Suppressor macrophage treated with lipopolysaccharide for 1 hour (primary cell): ENCODE measurements at regions not wholly inside any gene's neighbourhood (a gene's known extent, or its start where the extent isn't known, plus 50 kb on each side); places are given as distances from the start of the nearest gene placed in this dataset.
"Not testable (repeated sequence)": the region's sequence is repeated elsewhere in the genome, so short reads cannot be mapped to it uniquely, and the experiment has no call there.

Experiments used
- DNase-seq, 3 donors: peaks; one replicate each; pipeline ENCODE4 v3.0.0-alpha.2; 2020 to 2022

- no peak for DNase-seq
Measured at GRCh38 chr2:236417150-236417549, 152.5 kb upstream of the ACKR3 start.

- DNase-seq = no peak
Measured at GRCh38 chr2:236430584-236430983, 139.0 kb upstream of the ACKR3 start.

- no peak for DNase-seq
Measured at GRCh38 chr2:236434593-236434992, 135.0 kb upstream of the ACKR3 start.

GRCh38 chr2:236440110-236440881, 129.3 kb upstream of the ACKR3 start:
- DNase-seq = peak in 1 of 3 donors; percentile 1

- peak in 1 of 3 donors; percentile 2 for DNase-seq
Measured at GRCh38 chr2:236444187-236444586, 125.4 kb upstream of the ACKR3 start.

GRCh38 chr2:236445678-236446077, 123.9 kb upstream of the ACKR3 start:
- no peak for DNase-seq

- DNase-seq = no peak
Measured at GRCh38 chr2:236446521-236446920, 123.1 kb upstream of the ACKR3 start.

- peak in 1 of 3 donors; percentile 4 for DNase-seq
Measured at GRCh38 chr2:236449167-236449761, 120.4 kb upstream of the ACKR3 start.

GRCh38 chr2:236452238-236452637, 117.4 kb upstream of the ACKR3 start:
- DNase-seq = no peak

GRCh38 chr2:236454076-236454475, 115.5 kb upstream of the ACKR3 start:
- DNase-seq = no peak

- DNase-seq = no peak
Measured at GRCh38 chr2:236459393-236459792, 110.2 kb upstream of the ACKR3 start.

GRCh38 chr2:236464140-236464539, 105.5 kb upstream of the ACKR3 start:
- DNase-seq = no peak

- no peak for DNase-seq
Measured at GRCh38 chr2:236472720-236473495, 96.7 kb upstream of the ACKR3 start.

GRCh38 chr2:236473691-236474090, 95.9 kb upstream of the ACKR3 start:
- DNase-seq = no peak

GRCh38 chr2:236479814-236480213, 89.8 kb upstream of the ACKR3 start:
- DNase-seq = no peak

GRCh38 chr2:236483102-236483501, 86.5 kb upstream of the ACKR3 start:
- DNase-seq = no peak

GRCh38 chr2:236485519-236485918, 84.1 kb upstream of the ACKR3 start:
- no peak for DNase-seq

GRCh38 chr2:236489083-236489482, 80.5 kb upstream of the ACKR3 start:
- not testable (repeated sequence) for DNase-seq

GRCh38 chr2:236489895-236490404, 79.7 kb upstream of the ACKR3 start:
- no peak for DNase-seq

- DNase-seq = no peak
Measured at GRCh38 chr2:236496340-236496739, 73.3 kb upstream of the ACKR3 start.

- DNase-seq = peak in 1 of 3 donors; percentile 17
Measured at GRCh38 chr2:236498369-236498768, 71.3 kb upstream of the ACKR3 start.

GRCh38 chr2:236499691-236500578, 69.7 kb upstream of the ACKR3 start:
- peak; percentile 72 to 79 (median 75) for DNase-seq
